SK-N-SH treated with all-trans-retinoic acid at 6 μM for 48 hours (cell line): ENCODE measurements at regions not wholly inside any gene's neighbourhood (a gene's known extent, or its start where the extent isn't known, plus 50 kb on each side); places are given as distances from the start of the nearest gene placed in this dataset.
"Not testable (repeated sequence)": the region's sequence is repeated elsewhere in the genome, so short reads cannot be mapped to it uniquely, and the experiment has no call there.

Experiments used
- ATAC-seq: fragments of 200-7000 bp; cut with Tn5 transposase; 3 replicates; pipeline ENCODE4 v1.9.1; 2020; ENCODE audit warnings: mild to moderate bottlenecking, moderate library complexity
- ARNTL ChIP-seq: fragments of 450-650 bp; formaldehyde crosslinking; IDR thresholded peaks from 2 replicates; pipeline ENCODE4 v1.5.0; 2020; ENCODE audit warnings: low read depth, mild to moderate bottlenecking, moderate library complexity, borderline replicate concordance
- BACH2 ChIP-seq: fragments of 250-450 bp; sonication (Bioruptor Pico); IDR thresholded peaks from 2 replicates; pipeline ENCODE4 v1.9.0; 2021; ENCODE audit warnings: mild to moderate bottlenecking, borderline replicate concordance
- CSDC2 ChIP-seq: fragments of 250-450 bp; sonication (Bioruptor Pico); IDR thresholded peaks from 2 replicates; pipeline ENCODE4 v1.5.0; 2020; ENCODE audit warnings: mild to moderate bottlenecking, moderate library complexity
- ESRRG ChIP-seq: fragments of 250-450 bp; sonication (Bioruptor Pico); IDR thresholded peaks from 2 replicates; pipeline ENCODE4 v1.6.1; 2021; ENCODE audit warnings: mild to moderate bottlenecking
- GLIS3 ChIP-seq: fragments of 250-450 bp; sonication (Bioruptor Pico); IDR thresholded peaks from 2 replicates; pipeline ENCODE4 v1.5.0; 2020; ENCODE audit warnings: mild to moderate bottlenecking, moderate library complexity
- ISL1 ChIP-seq: fragments of 250-450 bp; sonication (Bioruptor Pico); IDR thresholded peaks from 2 replicates; pipeline ENCODE4 v2.1.2; 2022; ENCODE audit warnings: mild to moderate bottlenecking, moderate library complexity
- OSR1 ChIP-seq: fragments of 250-450 bp; sonication (Bioruptor Pico); IDR thresholded peaks from 2 replicates; pipeline ENCODE4 v1.8.0; 2022; ENCODE audit warnings: moderate library complexity, mild to moderate bottlenecking, inconsistent platforms
- PATZ1 ChIP-seq: fragments of 250-450 bp; sonication (Bioruptor Pico); IDR thresholded peaks from 2 replicates; pipeline ENCODE4 v1.8.0; 2020; ENCODE audit warnings: mild to moderate bottlenecking, moderate library complexity, borderline replicate concordance
- PPARA ChIP-seq: fragments of 250-450 bp; sonication (Bioruptor Pico); IDR thresholded peaks from 2 replicates; pipeline ENCODE4 v1.5.0; 2020; ENCODE audit warnings: mild to moderate bottlenecking, borderline replicate concordance
- RARB ChIP-seq: fragments of 250-450 bp; sonication (Bioruptor Pico); IDR thresholded peaks from 2 replicates; pipeline ENCODE4 v1.8.0; 2021; ENCODE audit warnings: mild to moderate bottlenecking, moderate library complexity
- SNAI2 ChIP-seq: fragments of 250-450 bp; sonication (Bioruptor Pico); IDR thresholded peaks from 2 replicates; pipeline ENCODE4 v1.5.0; 2020; ENCODE audit warnings: mild to moderate bottlenecking, moderate library complexity
- TOX ChIP-seq: fragments of 250-450 bp; sonication (Bioruptor Pico); IDR thresholded peaks from 2 replicates; pipeline ENCODE4 v1.8.0; 2021; ENCODE audit warnings: mild to moderate bottlenecking, moderate library complexity, borderline replicate concordance
- TSHZ2 ChIP-seq: fragments of 250-450 bp; sonication (Bioruptor Pico); IDR thresholded peaks from 2 replicates; pipeline ENCODE4 v1.5.0; 2020; ENCODE audit warnings: mild to moderate bottlenecking, moderate library complexity
- ZC3H10 ChIP-seq: fragments of 250-450 bp; sonication (Bioruptor Pico); IDR thresholded peaks from 2 replicates; pipeline ENCODE4 v1.5.1; 2021; ENCODE audit warnings: mild to moderate bottlenecking, moderate library complexity
- ZFP3 ChIP-seq: fragments of 250-450 bp; sonication (Bioruptor Pico); IDR thresholded peaks from 2 replicates; pipeline ENCODE4 v1.5.0; 2020; ENCODE audit warnings: mild to moderate bottlenecking, moderate library complexity
- ZFP30 ChIP-seq: fragments of 450-650 bp; formaldehyde crosslinking; IDR thresholded peaks from 2 replicates; pipeline ENCODE4 v1.5.0; 2022; ENCODE audit warnings: mild to moderate bottlenecking, moderate library complexity
- ZNF565 ChIP-seq: fragments of 450-650 bp; formaldehyde crosslinking; conservative IDR thresholded peaks from 2 replicates; pipeline ENCODE4 v1.5.0; 2020; ENCODE audit warnings: low read depth, mild to moderate bottlenecking, moderate library complexity
- ZNF70 ChIP-seq: fragments of 450-650 bp; formaldehyde crosslinking; IDR thresholded peaks from 2 replicates; pipeline ENCODE4 v1.5.0; 2020; ENCODE audit warnings: mild to moderate bottlenecking, moderate library complexity
- ZNF8 ChIP-seq: fragments of 450-650 bp; formaldehyde crosslinking; IDR thresholded peaks from 2 replicates; pipeline ENCODE4 v1.5.0; 2020; ENCODE audit warnings: mild to moderate bottlenecking, moderate library complexity
- TF ChIP-seq, protein P1 (sequence below): fragments of 250-450 bp; sonication (Bioruptor Pico); IDR thresholded peaks from 2 replicates; pipeline ENCODE4 v1.8.0; 2021; ENCODE audit warnings: low read depth, mild to moderate bottlenecking, moderate library complexity, borderline replicate concordance
- TF ChIP-seq, protein P2 (sequence below): fragments of 250-450 bp; sonication (Bioruptor Pico); IDR thresholded peaks from 2 replicates; pipeline ENCODE4 v1.5.1; 2020; ENCODE audit warnings: low read depth, mild to moderate bottlenecking, moderate library complexity

DNA sequence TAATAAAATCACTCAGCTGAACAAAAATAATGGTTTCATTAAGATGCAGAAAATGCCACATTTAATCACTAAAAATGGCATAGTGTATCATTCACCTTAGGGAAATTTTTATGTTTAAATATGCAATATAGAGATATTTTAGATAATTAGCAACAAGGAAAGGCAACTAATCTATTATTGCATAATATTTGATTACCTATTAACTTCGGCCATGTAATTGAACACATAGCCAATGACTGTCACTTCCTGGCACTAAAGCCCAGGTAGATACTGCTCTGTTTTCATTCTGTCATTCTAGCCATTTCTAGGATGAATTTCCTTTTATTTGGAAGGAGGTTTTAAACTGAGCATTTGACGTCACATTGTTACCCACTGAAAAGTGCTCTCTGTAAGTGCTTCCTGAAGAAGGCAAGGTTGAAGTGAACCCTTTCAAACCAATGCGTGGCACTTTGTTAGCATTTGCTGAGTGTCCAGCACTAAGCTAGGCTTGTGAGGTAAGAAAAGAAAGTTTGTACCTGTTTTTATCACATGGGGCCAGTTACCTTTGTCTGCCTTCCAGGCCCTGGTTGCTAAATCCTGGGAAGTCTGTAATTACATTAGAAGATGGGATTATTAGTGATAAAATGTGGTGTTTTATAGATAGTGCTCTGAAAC, 67.8 kb upstream of the LSM6 start:
- TF ChIP-seq CSDC2: no peak

GRCh38 chr4:146105464-146105863, 70.1 kb upstream of the LSM6 start:
- TF ChIP-seq ESRRG (CRISPR knock-in tag) (no peak), ZFP3 (CRISPR knock-in tag) (no peak), TOX (CRISPR knock-in tag) (no peak), PATZ1 (CRISPR knock-in tag) (no peak), ZNF565 (CRISPR knock-in tag) (no peak), RARB (CRISPR knock-in tag) (no peak), ZNF8 (no peak), ARNTL (CRISPR knock-in tag) (no peak), CSDC2 (no peak), SNAI2 (no peak), GLIS3 (no peak), ZC3H10 (CRISPR knock-in tag) (no peak), TSHZ2 (CRISPR knock-in tag) (no peak), ZNF70 (CRISPR knock-in tag) (no peak), PPARA (CRISPR knock-in tag) (no peak)
- TF ChIP-seq, protein P1, sequence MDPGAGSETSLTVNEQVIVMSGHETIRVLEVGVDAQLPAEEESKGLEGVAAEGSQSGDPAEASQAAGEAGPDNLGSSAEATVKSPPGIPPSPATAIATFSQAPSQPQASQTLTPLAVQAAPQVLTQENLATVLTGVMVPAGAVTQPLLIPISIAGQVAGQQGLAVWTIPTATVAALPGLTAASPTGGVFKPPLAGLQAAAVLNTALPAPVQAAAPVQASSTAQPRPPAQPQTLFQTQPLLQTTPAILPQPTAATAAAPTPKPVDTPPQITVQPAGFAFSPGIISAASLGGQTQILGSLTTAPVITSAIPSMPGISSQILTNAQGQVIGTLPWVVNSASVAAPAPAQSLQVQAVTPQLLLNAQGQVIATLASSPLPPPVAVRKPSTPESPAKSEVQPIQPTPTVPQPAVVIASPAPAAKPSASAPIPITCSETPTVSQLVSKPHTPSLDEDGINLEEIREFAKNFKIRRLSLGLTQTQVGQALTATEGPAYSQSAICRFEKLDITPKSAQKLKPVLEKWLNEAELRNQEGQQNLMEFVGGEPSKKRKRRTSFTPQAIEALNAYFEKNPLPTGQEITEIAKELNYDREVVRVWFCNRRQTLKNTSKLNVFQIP (CRISPR knock-in tag): no peak
- ATAC-seq: no peak

More for the DNA sequence above, 67.8 kb upstream of the LSM6 start:
- no peak for ATAC-seq

GRCh38 chr4:146104541-146104940, 71.0 kb upstream of the LSM6 start:
- TF ChIP-seq ESRRG (CRISPR knock-in tag) (no peak), ARNTL (CRISPR knock-in tag) (no peak), ZFP30 (no peak), OSR1 (CRISPR knock-in tag) (no peak), ISL1 (CRISPR knock-in tag) (no peak), PPARA (CRISPR knock-in tag) (no peak), ZNF70 (CRISPR knock-in tag) (no peak), ZNF8 (no peak), TOX (CRISPR knock-in tag) (no peak), ZC3H10 (CRISPR knock-in tag) (no peak), RARB (CRISPR knock-in tag) (no peak), ZNF565 (CRISPR knock-in tag) (no peak), TSHZ2 (CRISPR knock-in tag) (no peak), CSDC2 (no peak), BACH2 (CRISPR knock-in tag) (no peak), ZFP3 (CRISPR knock-in tag) (no peak)
- TF ChIP-seq, protein P2, sequence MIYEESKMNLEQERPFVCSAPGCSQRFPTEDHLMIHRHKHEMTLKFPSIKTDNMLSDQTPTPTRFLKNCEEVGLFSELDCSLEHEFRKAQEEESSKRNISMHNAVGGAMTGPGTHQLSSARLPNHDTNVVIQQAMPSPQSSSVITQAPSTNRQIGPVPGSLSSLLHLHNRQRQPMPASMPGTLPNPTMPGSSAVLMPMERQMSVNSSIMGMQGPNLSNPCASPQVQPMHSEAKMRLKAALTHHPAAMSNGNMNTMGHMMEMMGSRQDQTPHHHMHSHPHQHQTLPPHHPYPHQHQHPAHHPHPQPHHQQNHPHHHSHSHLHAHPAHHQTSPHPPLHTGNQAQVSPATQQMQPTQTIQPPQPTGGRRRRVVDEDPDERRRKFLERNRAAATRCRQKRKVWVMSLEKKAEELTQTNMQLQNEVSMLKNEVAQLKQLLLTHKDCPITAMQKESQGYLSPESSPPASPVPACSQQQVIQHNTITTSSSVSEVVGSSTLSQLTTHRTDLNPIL: no peak
- TF ChIP-seq, protein P1 (CRISPR knock-in tag): no peak
- TF ChIP-seq, all 23 proteins: peak for 0
- ATAC-seq: no peak

DNA sequence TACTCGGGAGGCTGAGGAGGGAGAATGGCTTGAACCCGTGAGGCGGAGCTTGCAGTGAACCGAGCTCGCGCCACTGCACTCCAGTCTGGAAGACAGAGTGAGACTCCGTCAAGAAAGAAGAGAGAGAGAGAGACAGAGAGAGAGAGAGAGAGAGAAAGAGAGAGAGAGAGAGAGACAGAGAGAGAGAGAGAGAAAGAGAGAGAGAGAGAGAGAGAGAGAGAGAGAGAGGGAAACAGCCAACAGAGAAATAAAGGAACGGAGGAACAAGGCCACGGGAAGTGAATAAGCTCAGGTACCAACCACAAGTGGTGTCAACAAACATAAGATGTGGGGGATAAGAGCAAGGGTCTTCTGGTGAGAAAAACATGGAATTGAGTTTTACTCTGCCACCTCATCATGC, 71.5 kb upstream of the LSM6 start:
- not testable (repeated sequence) for ATAC-seq
